GM11168 (cell line): ENCODE measurements at regions not wholly inside any gene's neighbourhood (a gene's known extent, or its start where the extent isn't known, plus 50 kb on each side); places are given as distances from the start of the nearest gene placed in this dataset.

ENCODE experiments used
- in situ Hi-C: fragments of 300-500 bp; cut with MboI; formaldehyde crosslinking; loops from one replicate; pipeline ENCODE4 v1.12.0; 2022; ENCODE audit warnings: low sequenced_read_pairs; ENCODE audit not compliant: unreplicated experiment

GRCh38 chr4:19925516-19925915 is 326.2 kb upstream of the SLIT2 start:
- in situ Hi-C loops, result no loop called here

GRCh38 chr4:19924761-19925160 is 326.9 kb upstream of the SLIT2 start:
- in situ Hi-C loops, result no loop called here

DNA sequence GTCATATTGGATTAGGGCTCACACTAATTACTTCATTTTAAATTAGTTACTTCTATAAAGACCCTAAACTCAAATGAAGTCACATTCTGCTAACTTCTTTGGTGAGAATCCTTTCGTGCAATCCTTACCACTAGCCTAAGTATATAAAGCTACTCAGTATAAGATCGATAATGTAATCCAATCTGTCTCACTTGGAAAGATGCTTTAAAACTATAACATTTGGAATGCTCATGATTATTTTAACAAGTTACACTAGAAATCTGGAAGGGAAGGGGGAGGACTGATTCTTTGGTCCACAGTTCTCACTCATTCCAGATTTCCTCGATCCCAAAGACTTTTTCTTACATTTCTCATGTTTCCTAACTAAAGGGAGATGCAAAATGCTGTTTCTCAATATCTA is 336.4 kb upstream of the SLIT2 start:
- in situ Hi-C loops, result no loop called here

DNA sequence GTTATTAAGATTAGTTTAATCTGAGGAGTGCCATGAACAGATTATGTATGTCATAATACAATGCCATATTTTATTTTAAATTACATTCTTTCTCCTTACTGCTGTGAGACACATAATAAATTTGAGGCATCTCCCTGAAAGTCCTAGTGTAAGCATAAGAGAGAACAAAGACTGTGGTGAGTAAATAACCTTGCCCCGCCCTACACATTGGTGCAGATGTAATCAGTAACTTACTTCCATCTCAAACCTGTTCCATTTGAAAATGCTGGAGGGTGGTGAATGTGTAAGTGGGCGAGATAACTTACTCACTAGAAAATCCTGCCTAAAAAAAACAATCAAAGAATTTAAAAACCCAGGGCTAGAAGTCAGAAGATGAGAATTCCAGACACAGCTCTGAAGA is 338.1 kb upstream of the SLIT2 start:
- in situ Hi-C loops, result no loop called here

GRCh38 chr4:19910861-19911525 is 340.7 kb upstream of the SLIT2 start:
- in situ Hi-C loops, result no loop called here

DNA sequence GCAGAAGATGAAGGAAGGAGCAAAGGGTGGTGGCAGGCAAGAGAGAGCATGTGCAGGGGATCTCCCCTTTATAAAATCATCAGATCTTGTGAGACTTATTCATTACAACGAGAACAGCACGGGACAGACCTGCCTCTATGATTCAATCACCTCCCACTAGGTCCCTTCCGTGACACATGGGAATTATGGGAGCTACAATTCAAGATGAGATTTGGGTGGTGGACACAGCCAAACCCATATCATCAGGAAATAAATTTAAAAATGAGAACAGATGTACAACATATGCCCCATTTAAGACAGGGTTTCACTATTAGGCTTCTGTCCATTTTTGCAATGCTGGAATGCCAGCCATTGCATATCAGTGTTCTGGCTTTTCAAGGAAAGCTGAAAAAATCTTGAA is 346.7 kb upstream of the SLIT2 start:
- in situ Hi-C loops, result no loop called here

DNA sequence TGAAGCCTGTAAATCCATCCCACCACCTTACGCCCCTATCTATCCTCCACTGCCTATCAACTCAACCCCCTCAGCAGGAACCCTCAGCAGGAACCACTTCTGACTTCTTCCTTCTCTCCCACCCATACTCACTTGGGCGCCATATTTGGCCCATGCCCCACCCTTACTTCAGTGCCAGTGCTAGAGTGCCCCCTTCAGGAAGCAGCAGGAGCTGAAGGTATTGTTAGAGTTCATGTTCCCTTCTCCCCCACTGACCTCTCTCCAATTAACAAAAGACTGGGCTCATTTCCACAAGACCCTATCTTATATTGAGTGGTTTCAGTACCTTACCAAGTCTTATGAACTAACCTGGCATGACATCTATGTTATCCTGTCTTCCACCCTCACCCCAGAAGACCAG is 363.1 kb upstream of the SLIT2 start:
- in situ Hi-C loops, result no loop called here

GRCh38 chr4:19883841-19884240 is 367.9 kb upstream of the SLIT2 start:
- in situ Hi-C loops, result no loop called here

DNA sequence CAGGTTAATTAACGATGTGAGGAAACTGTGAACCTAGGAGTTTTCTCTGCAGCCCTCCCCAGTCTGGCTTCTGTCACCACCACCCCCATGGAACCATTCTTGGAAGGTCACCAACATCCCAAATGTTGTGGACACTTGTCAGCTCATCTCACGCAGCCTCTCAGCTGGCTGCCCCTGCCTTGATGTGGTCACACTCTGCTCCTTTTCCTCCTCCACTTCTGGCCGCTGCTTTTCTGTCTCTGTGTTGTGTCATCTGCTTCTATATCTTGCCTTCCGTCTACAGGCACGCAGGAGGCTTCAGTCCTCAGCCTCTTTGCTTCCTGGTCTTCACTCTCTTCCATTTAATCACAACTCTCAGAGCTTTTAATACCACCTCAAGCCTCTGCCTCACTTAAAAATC is 371.5 kb upstream of the SLIT2 start:
- in situ Hi-C loops, result no loop called here

DNA sequence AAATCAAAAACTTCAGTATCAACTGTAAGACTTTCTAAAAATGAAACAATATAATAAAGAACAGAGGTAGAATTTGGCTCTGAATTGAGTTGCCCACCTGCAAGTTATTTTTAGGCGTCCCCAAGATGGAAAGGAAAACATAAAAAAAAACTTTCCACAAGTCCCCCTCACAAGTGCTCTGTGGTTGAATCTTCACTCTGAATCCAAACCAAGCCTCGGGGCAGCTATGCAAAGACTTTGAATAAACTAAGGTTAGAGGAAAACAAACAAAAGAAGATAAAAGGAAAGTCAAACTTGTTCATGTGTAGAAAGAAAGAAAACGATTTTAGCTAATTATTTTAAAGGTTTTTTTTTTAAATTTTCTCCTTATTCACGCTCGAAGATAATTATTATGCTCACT is 372.4 kb upstream of the SLIT2 start:
- in situ Hi-C loops, result no loop called here

DNA sequence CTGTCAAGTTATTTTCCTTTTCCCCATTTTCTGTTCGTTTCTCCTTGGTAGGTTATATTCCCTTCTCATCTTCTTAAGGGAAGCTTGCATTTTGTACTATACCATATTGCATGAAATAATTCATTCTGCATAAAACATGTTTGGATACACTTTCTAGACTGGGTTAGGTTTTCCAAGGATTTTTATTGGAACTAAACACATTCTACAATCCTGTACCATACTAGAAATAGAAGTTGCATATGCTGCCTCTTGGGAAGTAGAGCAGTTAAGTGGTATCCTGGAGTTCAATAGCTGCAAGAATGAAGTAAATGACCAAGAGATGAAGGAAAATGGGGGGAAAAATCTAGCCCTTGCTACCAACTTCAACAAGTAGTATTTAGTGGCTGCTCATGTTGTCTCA is 393.7 kb upstream of the SLIT2 start:
- in situ Hi-C loops, result no loop called here

DNA sequence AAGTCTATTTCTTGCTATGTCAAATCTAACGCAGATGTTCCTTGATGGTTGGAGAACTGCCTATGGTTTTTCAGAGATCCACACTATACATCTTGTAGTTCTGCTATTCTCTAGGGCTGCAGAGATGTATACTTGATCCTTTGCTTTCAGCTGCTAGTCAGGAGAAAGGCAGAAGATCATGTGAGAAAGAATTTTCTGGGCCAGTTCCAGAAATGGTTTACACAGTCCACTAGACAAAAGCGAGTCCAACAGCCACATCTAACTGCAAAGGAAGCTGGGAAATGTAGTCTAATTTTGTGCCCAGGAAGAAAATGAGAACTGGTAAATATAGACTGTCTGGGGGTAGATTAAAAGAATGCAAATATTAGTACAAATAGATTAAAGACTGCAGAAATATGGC is 394.3 kb upstream of the SLIT2 start:
- in situ Hi-C loops, result no loop called here

DNA sequence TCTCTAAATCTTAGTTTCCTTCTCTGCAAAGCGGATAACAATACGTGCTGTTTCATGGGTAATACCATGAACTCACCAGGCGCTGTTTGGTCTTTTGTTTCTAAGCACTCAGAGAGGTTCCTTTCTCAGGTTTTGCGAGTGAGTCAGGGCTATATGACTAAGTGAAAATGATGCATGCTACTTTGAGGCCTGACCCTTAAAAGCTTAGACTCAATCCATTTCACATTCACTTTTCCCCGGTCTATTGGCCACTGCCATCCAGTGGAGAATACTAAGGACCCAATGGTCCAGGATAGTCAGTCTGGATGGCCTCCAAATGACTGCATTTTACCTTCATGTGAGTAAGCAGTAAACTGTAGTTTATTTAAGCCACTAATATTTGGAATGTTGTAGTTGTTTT is 400.8 kb upstream of the SLIT2 start:
- in situ Hi-C loops, result no loop called here

- in situ Hi-C loops, result no loop called here
Observed at GRCh38 chr4:19844446-19844845, 407.3 kb upstream of the SLIT2 start.

- in situ Hi-C loops, result no loop called here
Observed at GRCh38 chr4:19842471-19842870, 409.2 kb upstream of the SLIT2 start.

DNA sequence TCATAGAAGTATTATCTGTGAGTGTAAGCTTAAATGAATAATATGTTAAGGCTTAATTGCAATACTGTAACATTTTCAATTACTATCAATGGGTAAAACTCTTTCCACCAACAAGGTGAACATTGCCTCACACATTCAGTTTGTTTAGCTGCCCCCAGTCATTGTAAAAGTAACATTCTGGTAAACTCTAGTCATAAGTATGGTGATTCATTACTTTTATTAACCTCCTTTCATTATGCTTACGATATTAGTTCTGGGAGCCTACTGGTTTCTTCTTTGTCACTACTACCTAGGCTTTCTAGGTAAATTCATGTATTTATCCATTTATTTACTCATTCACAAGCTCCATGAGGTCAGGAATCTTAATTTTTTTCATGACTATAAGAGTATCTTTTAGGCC is 412.8 kb upstream of the SLIT2 start:
- in situ Hi-C loops, result no loop called here

DNA sequence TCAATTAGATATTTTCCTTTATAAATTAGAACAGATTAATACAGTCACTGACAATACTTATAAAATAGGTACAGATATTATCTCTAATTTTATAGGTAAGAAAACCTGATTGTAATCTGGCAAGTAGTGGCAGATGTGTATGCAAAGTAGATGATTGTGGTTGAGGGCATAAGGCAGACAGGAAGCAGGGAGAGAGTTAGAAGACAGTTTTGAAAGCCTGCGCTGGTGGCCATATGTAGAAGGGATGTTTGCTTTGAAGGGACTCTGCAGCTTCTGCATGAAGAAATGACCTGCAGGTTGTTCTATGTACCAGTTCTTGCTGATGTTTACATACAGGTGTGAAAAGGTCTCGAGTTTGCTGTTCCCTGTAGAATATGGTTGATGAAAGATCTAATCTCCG is 416.3 kb upstream of the SLIT2 start:
- in situ Hi-C loops, result no loop called here

DNA sequence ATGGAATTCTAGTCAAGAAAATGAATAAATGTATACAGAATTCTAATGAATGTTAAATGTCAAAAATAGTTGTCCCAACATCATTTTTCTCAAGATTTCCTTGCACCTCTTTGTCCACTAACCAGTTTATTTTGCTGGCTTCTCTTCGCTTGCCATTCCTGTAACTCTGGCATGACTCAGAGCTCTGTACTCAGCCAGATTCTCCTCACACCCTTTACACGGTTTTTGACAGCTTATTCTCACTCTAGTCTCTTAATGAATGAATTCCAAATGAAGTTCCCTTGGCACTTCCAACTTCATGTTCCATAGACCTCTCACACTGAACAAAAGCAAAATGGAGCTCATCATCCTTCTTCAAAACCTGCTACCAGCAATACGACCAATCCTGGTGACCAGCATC is 419.3 kb upstream of the SLIT2 start:
- in situ Hi-C loops, result no loop called here

GRCh38 chr4:19831644-19832285 is 419.9 kb upstream of the SLIT2 start:
- in situ Hi-C loops, result no loop called here

GRCh38 chr4:19829101-19829500 is 422.6 kb upstream of the SLIT2 start:
- in situ Hi-C loops, result no loop called here

DNA sequence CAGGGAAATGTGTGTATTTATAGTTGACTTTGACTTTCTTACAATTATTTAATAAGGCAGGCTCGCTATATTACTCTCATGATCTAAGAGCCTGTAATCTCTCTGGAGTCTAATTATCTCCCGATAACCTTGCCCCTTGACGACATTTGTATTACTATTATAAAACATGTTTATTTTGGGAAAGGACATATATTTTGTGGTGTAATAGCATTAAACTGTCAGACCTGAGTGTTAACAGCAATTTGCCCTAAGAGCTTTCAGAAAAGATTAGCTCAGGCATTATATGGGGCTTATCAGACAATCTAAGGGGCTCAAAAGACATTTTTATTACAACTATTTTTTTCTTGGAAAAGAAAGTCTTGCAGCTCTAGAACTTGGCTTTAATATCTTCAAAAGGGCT is 427.9 kb upstream of the SLIT2 start:
- in situ Hi-C loops, result no loop called here

DNA sequence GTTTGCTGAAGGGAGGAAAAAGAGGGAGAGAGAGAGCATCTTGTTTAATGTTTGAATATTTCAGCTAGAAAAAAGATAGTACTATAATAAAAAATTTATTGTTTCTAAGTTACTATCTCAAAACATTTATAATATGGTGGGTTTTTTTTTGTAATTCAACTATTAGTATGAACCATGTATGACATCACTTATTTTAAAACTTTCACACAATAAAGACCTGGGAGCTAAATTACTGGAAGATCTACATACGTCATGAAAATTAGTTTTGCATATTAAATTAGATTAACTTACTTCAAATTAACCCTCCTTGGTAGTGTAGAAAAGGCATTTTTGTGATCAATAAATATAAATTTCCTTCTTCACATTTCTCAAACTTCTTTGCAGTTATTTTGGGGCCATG is 432.0 kb upstream of the SLIT2 start:
- in situ Hi-C loops, result no loop called here
